ENCODE measurements at regions not wholly inside any gene's neighbourhood (a gene's known extent, or its start where the extent isn't known, plus 50 kb on each side); places are given as distances from the start of the nearest gene placed in this dataset.

GRCh38 chrX:80312448-80312847, 107.8 kb upstream of the TENT5D start:
- DNase-seq (ENCODE audit: low spot score): no peak

DNA sequence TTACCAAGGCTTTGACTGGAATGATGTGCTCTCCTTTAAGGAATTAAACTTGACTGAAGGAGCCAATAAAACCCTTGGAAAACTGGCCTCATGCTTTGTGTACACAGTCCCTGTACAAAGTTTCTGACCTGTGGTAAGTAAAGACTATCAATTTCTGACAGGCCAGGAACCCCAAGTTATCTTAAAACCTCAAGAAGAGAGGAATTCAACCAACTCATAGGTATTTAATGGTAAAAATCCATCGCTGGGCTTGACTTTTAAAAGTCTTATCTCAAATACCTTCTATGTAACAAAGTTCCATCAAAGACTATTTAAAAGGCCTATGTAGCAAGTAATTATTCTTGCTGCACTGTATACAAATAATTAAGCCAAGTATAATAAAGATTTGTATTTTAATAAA, 103.7 kb upstream of the TENT5D start:
- no peak for DNase-seq (ENCODE audit: low spot score)

GRCh38 chrX:80317646-80318045, 102.6 kb upstream of the TENT5D start:
- DNase-seq (ENCODE audit: low spot score): no peak

DNA sequence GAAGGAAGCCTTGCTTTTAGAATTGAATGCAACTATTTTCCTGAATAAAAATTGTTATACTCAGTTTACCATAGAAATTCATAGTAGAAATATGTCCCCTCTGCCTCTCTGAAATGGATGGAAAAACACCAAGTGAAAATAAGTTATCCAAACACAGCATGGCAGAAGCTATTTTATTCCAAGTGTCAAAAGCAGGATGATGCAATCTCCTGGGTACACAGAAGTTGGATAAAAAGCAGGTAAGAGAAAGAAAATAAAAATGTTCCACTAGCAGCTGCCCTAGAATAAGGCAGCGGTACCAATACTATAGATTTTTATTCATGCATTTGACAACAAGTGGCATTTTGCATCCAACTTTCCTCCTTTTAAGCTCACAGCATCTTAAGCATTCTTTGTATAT, 89.0 kb upstream of the TENT5D start:
- no peak for DNase-seq (ENCODE audit: low spot score)

DNA sequence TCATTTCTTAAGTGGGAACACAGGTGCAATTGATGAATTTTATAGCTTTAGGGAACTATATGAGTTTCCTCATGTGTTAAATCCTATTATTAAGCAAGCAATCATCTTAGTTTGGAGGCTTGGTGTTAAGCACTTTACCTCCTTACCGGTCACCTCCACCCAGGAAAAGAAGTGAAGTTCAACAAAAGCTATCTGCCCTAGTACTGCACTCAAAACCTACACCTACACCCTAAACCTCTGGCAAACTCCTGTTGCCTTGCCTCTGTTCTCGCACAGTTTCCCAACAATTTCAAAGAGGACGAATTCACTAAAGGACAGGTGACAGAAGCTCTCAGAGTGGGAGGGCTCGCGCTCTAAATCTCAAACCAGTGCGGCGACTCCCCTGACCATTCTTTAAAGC, 85.7 kb upstream of the TENT5D start:
- DNase-seq (ENCODE audit: low spot score): no peak

- peak; percentile 1 for DNase-seq (ENCODE audit: low spot score)
Measured at GRCh38 chrX:80335062-80335830, 85.0 kb upstream of the TENT5D start.

GRCh38 chrX:80354966-80355465, 65.2 kb upstream of the TENT5D start:
- no peak for DNase-seq (ENCODE audit: low spot score)

Measured in CD4-positive, alpha-beta T cell treated with Interleukin-6 at 100 ng/mL for 8 hours (primary cell).